Keratinocyte (primary cell): ENCODE measurements at regions not wholly inside any gene's neighbourhood (a gene's known extent, or its start where the extent isn't known, plus 50 kb on each side); places are given as distances from the start of the nearest gene placed in this dataset.

Experiments
- DNase-seq: peaks from one replicate; pipeline ENCODE4 v3.0.0-alpha.2; 2011; ENCODE audit warnings: low read depth, missing footprints, low spot score
- FAIRE-seq: peaks from 2 replicates; lab custom pipeline; 2011; peaks lifted over from hg19 to GRCh38; lab: Jason Lieb, UNC
- H2AFZ ChIP-seq: 2 replicates; pipeline ENCODE4 v1.6.0; 2012; ENCODE audit warnings: low read length, control low read depth, inconsistent platforms; ENCODE audit not compliant: control insufficient read depth
- H3K27ac ChIP-seq: 2 replicates; pipeline ENCODE4 v1.5.1; 2011; ENCODE audit warnings: low read length; ENCODE audit not compliant: control insufficient read depth, insufficient read depth
- H3K27me3 ChIP-seq: 3 replicates; pipeline ENCODE4 v1.6.0; 2011; ENCODE audit warnings: low read length; ENCODE audit not compliant: control insufficient read depth, insufficient read depth; ENCODE audit errors: extremely low read depth
- H3K36me3 ChIP-seq, 2 experiments: 2 replicates in 1 of 2; 3 replicates in 1 of 2; pipeline ENCODE4 v1.5.1; 2011; ENCODE audit warnings: low read length in 2 of 2, mild to moderate bottlenecking in 1 of 2; ENCODE audit not compliant: control insufficient read depth in 2 of 2, insufficient read depth in 2 of 2; ENCODE audit errors: extremely low read depth in 1 of 2
- H3K4me1 ChIP-seq: 3 replicates; pipeline ENCODE4 v1.5.1; 2011; ENCODE audit warnings: low read length; ENCODE audit not compliant: control insufficient read depth, insufficient read depth; ENCODE audit errors: extremely low read depth
- H3K4me2 ChIP-seq: 3 replicates; pipeline ENCODE4 v1.6.0; 2011; ENCODE audit warnings: low read depth, low read length; ENCODE audit not compliant: control insufficient read depth, insufficient read depth; ENCODE audit errors: extremely low read depth
- H3K4me3 ChIP-seq, 3 experiments: fragments of 200-600 bp in 1 of 3; sonication (generic) in 1 of 3; 2 replicates in 2 of 3; 3 replicates in 1 of 3; pipeline ENCODE4 v1.5.1; 2011 to 2016; ENCODE audit warnings: low read length in 3 of 3, mild to moderate bottlenecking in 3 of 3, control low read depth in 2 of 3, inconsistent platforms in 1 of 3, low read depth in 1 of 3, mixed read lengths in 1 of 3, mixed run types in 1 of 3, moderate library complexity in 1 of 3; ENCODE audit not compliant: control insufficient read depth in 2 of 3, insufficient read depth in 2 of 3; ENCODE audit errors: extremely low read depth in 1 of 3
- H3K79me2 ChIP-seq: 2 replicates; pipeline ENCODE4 v1.6.0; 2012; ENCODE audit warnings: low read length; ENCODE audit not compliant: control insufficient read depth, insufficient read depth
- H3K9ac ChIP-seq: 3 replicates; pipeline ENCODE4 v1.6.0; 2011; ENCODE audit warnings: low read length; ENCODE audit not compliant: control insufficient read depth, insufficient read depth; ENCODE audit errors: extremely low read depth
- H3K9me1 ChIP-seq: 3 replicates; pipeline ENCODE4 v1.6.0; 2011; ENCODE audit warnings: low read length; ENCODE audit not compliant: control insufficient read depth, insufficient read depth; ENCODE audit errors: extremely low read depth
- H3K9me3 ChIP-seq: 2 replicates; pipeline ENCODE4 v1.5.1; 2012; ENCODE audit warnings: low read depth, low read length; ENCODE audit not compliant: control insufficient read depth
- H4K20me1 ChIP-seq: 3 replicates; pipeline ENCODE4 v1.6.0; 2011; ENCODE audit warnings: low read length; ENCODE audit not compliant: control insufficient read depth, insufficient read depth; ENCODE audit errors: extremely low read depth
- CTCF ChIP-seq, 3 experiments: IDR thresholded peaks in 1 of 3; conservative IDR thresholded peaks in 1 of 3; optimal IDR thresholded peaks in 1 of 3; 2 replicates in 2 of 3; 3 replicates in 1 of 3; pipeline versions ENCODE3 to v1.5.1; 2011; ENCODE audit warnings: low read length in 3 of 3, mild to moderate bottlenecking in 3 of 3, moderate library complexity in 2 of 3, control low read depth in 1 of 3, inconsistent platforms in 1 of 3; ENCODE audit not compliant: insufficient read depth in 2 of 3; ENCODE audit errors: extremely low read depth in 1 of 3
- EZH2 ChIP-seq: IDR thresholded peaks from one replicate; pipeline ENCODE4 v1.6.1; 2012; ENCODE audit warnings: inconsistent platforms, mild to moderate bottlenecking, low read length, moderate library complexity
- dilution Hi-C: fragments of 300-500 bp; cut with MboI; formaldehyde crosslinking; loops from one replicate; pipeline ENCODE4 v1.7.0; 2020; ENCODE audit warnings: low sequenced_read_pairs; ENCODE audit not compliant: extremely low pct_ligation_motif_present

GRCh38 chr13:34201050-34201913, 383.3 kb downstream of the RFC3 start:
- no peak for FAIRE-seq
- TF ChIP-seq EZH2 = no peak
- no peak for TF ChIP-seq CTCF (optimal IDR thresholded peaks at IDR 0.05 in 1 of 3, IDR thresholded peaks at IDR 0.05 in 1 of 3, conservative IDR thresholded peaks at IDR 0.05 in 1 of 3; ENCODE audit: extremely low read depth in 1 of 3, insufficient read depth in 2 of 3, low read length in 3 of 3)
- H3K4me2 ChIP-seq = no peak overlapping the region
- no peaks in the 10 kb centered on the region for H3K9me1 ChIP-seq
- no peaks in the 10 kb centered on the region for H3K27me3 ChIP-seq
- no peaks in the 10 kb centered on the region for H4K20me1 ChIP-seq
- H3K9me3 ChIP-seq = no peaks in the 10 kb centered on the region
- no peak overlapping the region for H2AFZ ChIP-seq
- H3K4me3 ChIP-seq = no peak overlapping the region
- no peaks in the 10 kb centered on the region for H3K4me1 ChIP-seq
- dilution Hi-C loops = no loop called here
- DNase-seq = no peak
- no peak overlapping the region for H3K27ac ChIP-seq
- H3K79me2 ChIP-seq = no peaks in the 10 kb centered on the region
- no peaks in the 10 kb centered on the region for H3K36me3 ChIP-seq
- no peak overlapping the region for H3K9ac ChIP-seq

- dilution Hi-C loops = no loop called here
- Histone ChIP-seq H3K9ac (no peak overlapping the region), H3K4me3 (no peak overlapping the region), H3K79me2 (no peaks in the 10 kb centered on the region), H3K27ac (no peak overlapping the region), H2AFZ (no peak overlapping the region), H3K4me1 (peaks cover 2% of the 10 kb centered on the region), H3K9me3 (no peaks in the 10 kb centered on the region), H4K20me1 (no peaks in the 10 kb centered on the region), H3K4me2 (no peak overlapping the region), H3K36me3 (no peaks in the 10 kb centered on the region), H3K27me3 (no peaks in the 10 kb centered on the region), H3K9me1 (no peaks in the 10 kb centered on the region)
- FAIRE-seq (no peak), DNase-seq (no peak)
- no peak for TF ChIP-seq CTCF (optimal IDR thresholded peaks at IDR 0.05 in 1 of 3, IDR thresholded peaks at IDR 0.05 in 1 of 3, conservative IDR thresholded peaks at IDR 0.05 in 1 of 3; ENCODE audit: extremely low read depth in 1 of 3, insufficient read depth in 2 of 3, low read length in 3 of 3)
- no peak for TF ChIP-seq EZH2
Observed at GRCh38 chr13:34207334-34207733, 389.4 kb downstream of the RFC3 start.
